ENCODE measurements at regions not wholly inside any gene's neighbourhood (a gene's known extent, or its start where the extent isn't known, plus 50 kb on each side); places are given as distances from the start of the nearest gene placed in this dataset.

DNA sequence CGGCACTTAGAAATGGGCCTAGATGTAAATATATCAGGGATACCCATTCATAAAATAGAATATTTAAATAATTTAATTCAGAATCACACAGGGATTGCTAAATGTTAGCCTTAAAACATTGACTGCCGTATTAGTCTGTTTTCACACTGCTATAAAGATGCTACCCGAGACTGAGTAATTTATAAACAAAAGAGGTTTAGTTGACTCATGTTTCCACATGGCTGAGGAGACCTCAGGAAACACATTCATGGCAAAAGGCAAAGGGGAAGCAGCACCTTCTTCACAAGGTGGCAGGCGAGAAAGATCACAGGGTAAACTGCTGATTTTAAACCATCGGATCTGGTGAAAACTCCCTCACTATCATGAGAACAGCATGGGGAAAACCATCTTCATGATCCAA lies 223.6 kb upstream of the GULP1 start:
- Mint-ChIP-seq H3K36me3 (ENCODE audit: insufficient read depth, unreplicated experiment) (no peaks in the 10 kb centered on the region), H3K27ac (ENCODE audit: low read depth, unreplicated experiment) (no peak overlapping the region), H3K4me3 (ENCODE audit: unreplicated experiment) (no peak overlapping the region), H3K4me1 (ENCODE audit: insufficient read depth, unreplicated experiment) (no peaks in the 10 kb centered on the region), H3K9me3 (ENCODE audit: unreplicated experiment) (no peaks in the 10 kb centered on the region), H3K27me3 (ENCODE audit: insufficient read depth, unreplicated experiment) (no peaks in the 10 kb centered on the region)
- ChIA-PET CTCF (no interaction called here), POLR2A (no interaction called here)
- intact Hi-C loops (cut with micrococcal nuclease) = no loop called here
- no peak for DNase-seq (ENCODE audit: unreplicated experiment)
- TF ChIP-seq, protein P1, sequence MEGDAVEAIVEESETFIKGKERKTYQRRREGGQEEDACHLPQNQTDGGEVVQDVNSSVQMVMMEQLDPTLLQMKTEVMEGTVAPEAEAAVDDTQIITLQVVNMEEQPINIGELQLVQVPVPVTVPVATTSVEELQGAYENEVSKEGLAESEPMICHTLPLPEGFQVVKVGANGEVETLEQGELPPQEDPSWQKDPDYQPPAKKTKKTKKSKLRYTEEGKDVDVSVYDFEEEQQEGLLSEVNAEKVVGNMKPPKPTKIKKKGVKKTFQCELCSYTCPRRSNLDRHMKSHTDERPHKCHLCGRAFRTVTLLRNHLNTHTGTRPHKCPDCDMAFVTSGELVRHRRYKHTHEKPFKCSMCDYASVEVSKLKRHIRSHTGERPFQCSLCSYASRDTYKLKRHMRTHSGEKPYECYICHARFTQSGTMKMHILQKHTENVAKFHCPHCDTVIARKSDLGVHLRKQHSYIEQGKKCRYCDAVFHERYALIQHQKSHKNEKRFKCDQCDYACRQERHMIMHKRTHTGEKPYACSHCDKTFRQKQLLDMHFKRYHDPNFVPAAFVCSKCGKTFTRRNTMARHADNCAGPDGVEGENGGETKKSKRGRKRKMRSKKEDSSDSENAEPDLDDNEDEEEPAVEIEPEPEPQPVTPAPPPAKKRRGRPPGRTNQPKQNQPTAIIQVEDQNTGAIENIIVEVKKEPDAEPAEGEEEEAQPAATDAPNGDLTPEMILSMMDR (IDR thresholded peaks at IDR 0.05; ENCODE audit: unreplicated experiment) = no peak
- no TSS peak for BruUV-seq (replicated peaks)

DNA sequence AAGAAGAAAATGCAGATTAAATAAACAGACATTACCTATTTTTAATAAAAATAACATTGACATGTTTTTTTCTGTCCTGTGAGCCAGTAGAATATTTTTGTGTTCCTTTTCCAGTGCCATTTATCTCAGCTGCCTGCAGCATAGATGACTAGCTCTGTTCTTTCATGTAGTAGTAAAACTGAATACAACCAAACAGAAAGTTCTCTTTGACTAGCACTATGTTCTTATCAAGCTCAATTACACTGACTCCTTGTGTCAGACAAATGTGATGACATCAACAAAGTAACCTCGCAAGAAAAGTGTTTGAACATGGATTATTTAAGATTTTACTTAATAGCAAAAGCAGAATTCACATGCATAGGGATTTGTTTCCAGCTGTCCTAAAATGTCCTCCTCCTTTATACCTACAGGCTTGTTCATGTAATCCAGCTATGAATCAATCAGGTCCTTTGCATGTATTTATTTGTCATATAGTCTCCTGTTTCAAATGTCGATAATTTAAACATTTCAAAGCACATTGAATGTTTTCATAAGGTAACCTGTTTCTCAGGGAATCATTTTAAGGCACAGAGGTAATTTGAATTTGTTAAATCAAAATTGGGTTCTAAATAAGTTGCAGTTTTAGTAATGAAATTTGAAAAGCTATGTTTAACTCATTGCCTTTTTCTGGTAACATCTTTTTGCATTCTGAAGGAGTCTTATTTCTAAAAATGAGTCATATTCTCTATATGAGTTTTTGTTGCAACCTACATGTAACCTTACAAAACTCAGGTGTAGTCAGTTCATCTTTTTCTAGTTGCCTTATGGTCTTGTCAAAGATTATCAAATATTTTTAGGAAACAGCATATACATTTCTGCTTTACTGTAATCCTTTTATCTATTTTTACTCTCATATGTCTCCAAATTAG lies 215.3 kb upstream of the GULP1 start:
- no peaks in the 10 kb centered on the region for H3K36me3 Mint-ChIP-seq (ENCODE audit: insufficient read depth, unreplicated experiment)
- H3K4me1 Mint-ChIP-seq (ENCODE audit: insufficient read depth, unreplicated experiment) = peaks cover 7% of the 10 kb centered on the region
- POLR2A ChIA-PET = interaction anchor here (0.6 kb wide), 1 partner anchor 217 kb away, joined by 4 read pairs; no protein-coding TSS in a partner anchor
- no peak overlapping the region for H3K27ac Mint-ChIP-seq (ENCODE audit: low read depth, unreplicated experiment)
- DNase-seq (ENCODE audit: unreplicated experiment) = no peak
- no TSS peak for BruUV-seq (replicated peaks)
- H3K27me3 Mint-ChIP-seq (ENCODE audit: insufficient read depth, unreplicated experiment) = no peaks in the 10 kb centered on the region
- TF ChIP-seq, protein P1 (IDR thresholded peaks at IDR 0.05; ENCODE audit: unreplicated experiment) = no peak
- CTCF ChIA-PET = interaction anchor here (0.6 to 1.0 kb wide), 3 partner anchors 72 to 1479 kb away, joined by 3 to 4 read pairs (median 3); no protein-coding TSS in a partner anchor
- intact Hi-C loops (cut with micrococcal nuclease) = no loop called here
- no peak overlapping the region for H3K4me3 Mint-ChIP-seq (ENCODE audit: unreplicated experiment)
- H3K9me3 Mint-ChIP-seq (ENCODE audit: unreplicated experiment) = peaks cover 8% of the 10 kb centered on the region

DNA sequence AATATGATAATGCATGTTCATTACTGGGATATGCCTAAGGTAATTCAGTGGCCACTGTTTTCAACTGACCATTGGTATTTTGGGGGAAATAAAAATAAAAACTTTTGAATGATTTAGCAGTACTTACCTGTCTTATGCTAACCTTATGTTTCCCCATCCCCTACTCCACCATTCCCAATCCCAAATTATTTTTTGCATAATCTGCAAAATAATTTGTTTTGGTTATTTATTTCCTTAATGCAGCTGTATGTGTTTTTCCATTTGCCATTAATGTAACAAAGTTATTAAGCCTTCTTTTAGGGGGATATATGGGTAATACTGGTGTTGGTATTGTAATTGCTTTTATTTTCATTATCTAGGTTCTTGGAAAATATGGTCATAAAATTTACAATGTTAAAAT lies 213.9 kb upstream of the GULP1 start:
- BruUV-seq (replicated peaks) = no TSS peak
- Mint-ChIP-seq H3K27me3 (ENCODE audit: insufficient read depth, unreplicated experiment) (no peaks in the 10 kb centered on the region), H3K9me3 (ENCODE audit: unreplicated experiment) (peaks cover 8% of the 10 kb centered on the region), H3K4me3 (ENCODE audit: unreplicated experiment) (no peak overlapping the region), H3K4me1 (ENCODE audit: insufficient read depth, unreplicated experiment) (peaks cover 7% of the 10 kb centered on the region), H3K36me3 (ENCODE audit: insufficient read depth, unreplicated experiment) (no peaks in the 10 kb centered on the region), H3K27ac (ENCODE audit: low read depth, unreplicated experiment) (no peak overlapping the region)
- ChIA-PET POLR2A (no interaction called here), CTCF (interaction anchor here (0.7 to 1.0 kb wide), 2 partner anchors 18 to 56 kb away, joined by 3 to 5 read pairs; no protein-coding TSS in a partner anchor)
- no peak for DNase-seq (ENCODE audit: unreplicated experiment)
- TF ChIP-seq, protein P1 (IDR thresholded peaks at IDR 0.05; ENCODE audit: unreplicated experiment) = no peak
- intact Hi-C loops (cut with micrococcal nuclease) = no loop called here

DNA sequence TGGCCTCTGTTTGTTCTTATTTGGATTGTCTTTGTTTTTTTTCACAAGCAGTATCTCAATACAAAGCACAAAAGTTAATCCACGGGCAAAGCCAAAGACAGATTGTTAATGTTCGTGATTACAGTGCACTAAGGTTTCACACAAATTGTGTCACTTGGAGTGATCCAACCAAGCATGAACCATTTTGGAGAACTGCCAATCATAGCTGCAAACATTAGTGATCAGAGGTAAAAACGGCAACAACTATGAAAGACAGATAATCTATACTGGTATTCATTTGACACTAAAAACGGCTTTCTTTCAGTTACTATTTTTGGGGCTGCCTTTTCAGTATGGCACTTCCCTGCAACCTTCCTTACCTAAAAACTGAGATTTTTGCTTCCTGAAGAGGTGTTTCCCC lies 213.1 kb upstream of the GULP1 start:
- Mint-ChIP-seq H3K9me3 (ENCODE audit: unreplicated experiment) (peaks cover 5% of the 10 kb centered on the region), H3K36me3 (ENCODE audit: insufficient read depth, unreplicated experiment) (no peaks in the 10 kb centered on the region), H3K4me1 (ENCODE audit: insufficient read depth, unreplicated experiment) (peaks cover 7% of the 10 kb centered on the region), H3K27me3 (ENCODE audit: insufficient read depth, unreplicated experiment) (no peaks in the 10 kb centered on the region), H3K27ac (ENCODE audit: low read depth, unreplicated experiment) (no peak overlapping the region), H3K4me3 (ENCODE audit: unreplicated experiment) (no peak overlapping the region)
- ChIA-PET CTCF (interaction anchor here (0.7 to 1.0 kb wide), 3 partner anchors 19 to 57 kb away, joined by 3 to 5 read pairs (median 3); no protein-coding TSS in a partner anchor), POLR2A (no interaction called here)
- BruUV-seq (replicated peaks) = no TSS peak
- TF ChIP-seq, protein P1 (IDR thresholded peaks at IDR 0.05; ENCODE audit: unreplicated experiment) = no peak
- DNase-seq (ENCODE audit: unreplicated experiment) = no peak
- intact Hi-C loops (cut with micrococcal nuclease) = no loop called here

All from MCF 10A (cell line).